ENCODE measurements at regions not wholly inside any gene's neighbourhood (a gene's known extent, or its start where the extent isn't known, plus 50 kb on each side); places are given as distances from the start of the nearest gene placed in this dataset.

DNA sequence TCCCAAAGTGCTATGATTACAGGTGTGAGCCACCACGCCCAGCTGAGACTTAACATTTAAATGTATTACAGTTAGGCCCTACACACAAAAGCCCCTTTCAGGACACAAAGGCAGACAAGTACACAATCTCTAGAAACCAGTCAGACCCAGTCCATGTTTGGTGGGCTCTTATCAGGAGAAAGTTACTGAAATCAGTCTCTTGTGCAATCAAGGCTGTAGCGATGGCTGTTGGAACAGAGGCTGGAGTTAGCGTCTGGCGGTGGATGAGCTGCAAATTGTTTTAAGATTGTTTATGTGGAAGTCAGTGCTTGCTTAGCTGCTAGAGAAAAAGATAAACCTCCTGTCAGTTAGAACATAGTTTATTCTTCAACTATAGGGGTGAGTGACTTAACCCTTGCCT, 89.5 kb upstream of the SNRPN start:
- Mint-ChIP-seq H3K36me3 (peaks cover 2% of the 10 kb centered on the region), H3K4me3 (no peak overlapping the region), H3K4me1 (no peaks in the 10 kb centered on the region), H3K27me3 (no peaks in the 10 kb centered on the region), H3K27ac (no peak overlapping the region), H3K9me3 (no peaks in the 10 kb centered on the region)

DNA sequence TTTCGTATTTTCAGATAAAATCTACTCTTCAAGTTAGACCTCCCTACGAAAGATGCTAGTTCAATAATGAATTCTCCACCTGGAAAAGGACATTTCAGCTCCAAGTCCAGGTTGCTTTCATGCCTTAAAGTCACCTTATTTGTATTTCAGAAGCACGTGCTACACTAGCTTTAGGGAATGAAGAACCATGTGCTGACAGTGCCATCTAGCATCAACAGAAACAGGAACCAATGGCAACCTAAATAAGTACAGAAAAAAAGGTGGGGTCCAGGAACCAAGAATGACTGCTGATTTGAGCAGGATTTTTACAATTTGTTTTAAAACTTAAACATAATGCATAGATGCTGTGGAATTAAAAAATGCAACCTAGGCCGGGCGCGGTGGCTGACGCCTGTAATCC, 77.6 kb upstream of the SNRPN start:
- Mint-ChIP-seq H3K36me3 (peaks cover 3% of the 10 kb centered on the region), H3K27ac (no peak overlapping the region), H3K4me3 (no peak overlapping the region), H3K9me3 (peaks cover 11% of the 10 kb centered on the region), H3K27me3 (no peaks in the 10 kb centered on the region), H3K4me1 (no peaks in the 10 kb centered on the region)

DNA sequence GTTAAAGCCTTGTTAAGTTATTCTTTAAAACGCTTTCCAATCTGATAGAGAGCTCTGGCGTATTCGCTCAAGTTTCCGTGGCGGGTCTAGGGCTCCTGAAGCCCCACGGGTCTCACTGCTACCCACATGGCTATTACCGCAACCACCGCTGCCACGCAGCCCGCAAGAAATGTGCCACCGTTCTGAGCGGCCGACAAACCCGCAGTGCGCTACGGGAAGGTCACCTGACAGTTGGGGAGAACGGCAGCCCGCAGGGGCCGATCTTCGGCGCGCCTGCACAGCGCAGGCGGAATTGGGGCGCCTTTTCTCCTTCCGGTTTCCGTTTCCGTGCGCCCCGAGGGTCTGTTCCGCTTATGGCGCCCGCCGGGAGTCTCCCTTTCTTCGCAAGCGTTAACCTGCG, 76.6 kb upstream of the SNRPN start:
- H3K27ac Mint-ChIP-seq, result no peak overlapping the region
- H3K4me1 Mint-ChIP-seq, result no peaks in the 10 kb centered on the region
- peaks cover 11% of the 10 kb centered on the region for H3K9me3 Mint-ChIP-seq
- H3K36me3 Mint-ChIP-seq, result peaks cover 3% of the 10 kb centered on the region
- H3K27me3 Mint-ChIP-seq, result no peaks in the 10 kb centered on the region
- peak overlapping the region; percentile 63 for H3K4me3 Mint-ChIP-seq

DNA sequence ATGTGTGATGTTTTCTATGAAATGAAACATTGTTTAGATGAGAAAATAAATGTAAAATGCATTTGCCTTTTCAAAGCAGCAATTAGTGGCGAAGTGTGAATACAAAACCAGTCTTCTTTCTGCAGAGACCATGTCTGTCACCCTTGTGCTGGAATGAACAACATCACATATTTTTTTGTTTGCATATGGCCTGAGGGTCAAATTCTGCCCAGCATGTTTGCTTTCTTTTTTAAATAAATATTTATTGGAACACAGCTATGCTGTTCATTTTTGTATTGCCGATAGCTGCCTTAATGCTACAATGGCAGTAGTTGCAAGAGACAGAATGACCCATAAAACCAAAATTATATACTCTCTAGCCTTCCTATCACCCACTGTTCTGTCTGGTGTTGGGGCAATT, 75.3 kb upstream of the SNRPN start:
- H3K4me1 Mint-ChIP-seq, result no peaks in the 10 kb centered on the region
- no peaks in the 10 kb centered on the region for H3K27me3 Mint-ChIP-seq
- H3K36me3 Mint-ChIP-seq, result peaks cover 3% of the 10 kb centered on the region
- H3K27ac Mint-ChIP-seq, result no peak overlapping the region
- H3K9me3 Mint-ChIP-seq, result peaks cover 8% of the 10 kb centered on the region
- no peak overlapping the region for H3K4me3 Mint-ChIP-seq

DNA sequence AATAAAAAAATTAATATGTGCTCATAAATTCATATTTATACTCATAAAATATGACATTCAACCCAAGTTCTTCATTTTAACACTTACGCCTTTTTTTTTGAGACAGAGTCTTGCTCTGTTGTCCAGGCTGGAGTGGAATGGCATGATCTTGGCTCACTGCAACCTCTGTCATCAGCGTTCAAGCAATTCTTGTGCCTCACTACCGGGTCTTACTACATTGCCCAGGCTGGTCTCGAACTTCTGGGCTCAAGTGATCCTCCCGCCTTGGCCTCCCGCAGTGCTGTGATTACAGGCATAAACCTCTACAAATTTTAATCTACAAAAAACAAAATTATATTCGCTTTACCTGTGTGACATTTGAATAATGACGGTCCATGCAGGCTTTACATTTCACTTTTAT, 74.1 kb upstream of the SNRPN start:
- Mint-ChIP-seq H3K27ac (no peak overlapping the region), H3K36me3 (peaks cover 3% of the 10 kb centered on the region), H3K9me3 (peaks cover 5% of the 10 kb centered on the region), H3K4me1 (no peaks in the 10 kb centered on the region), H3K27me3 (no peaks in the 10 kb centered on the region), H3K4me3 (no peak overlapping the region)

DNA sequence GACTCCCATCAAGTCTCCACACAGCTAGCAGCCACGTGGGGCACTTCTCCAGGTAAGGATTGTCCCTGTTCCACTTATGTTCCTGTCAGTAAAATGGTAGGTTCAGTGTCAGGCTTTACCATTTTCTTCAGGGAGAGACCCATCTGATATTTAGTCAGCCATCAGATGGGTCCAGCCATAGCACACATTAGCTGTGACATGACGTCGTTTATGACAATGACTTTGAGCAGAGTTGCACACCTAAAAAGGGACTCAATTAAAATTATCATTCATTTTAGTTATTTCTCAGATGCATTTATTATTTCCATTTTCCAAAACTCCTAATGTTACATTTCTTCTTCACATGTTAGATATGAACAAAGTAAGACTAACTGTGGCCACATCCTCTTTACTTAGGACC, 68.2 kb upstream of the SNRPN start:
- H3K36me3 Mint-ChIP-seq, result peaks cover 2% of the 10 kb centered on the region
- H3K4me3 Mint-ChIP-seq, result no peak overlapping the region
- H3K4me1 Mint-ChIP-seq, result no peaks in the 10 kb centered on the region
- peaks cover 6% of the 10 kb centered on the region for H3K9me3 Mint-ChIP-seq
- no peak overlapping the region for H3K27ac Mint-ChIP-seq
- no peaks in the 10 kb centered on the region for H3K27me3 Mint-ChIP-seq

DNA sequence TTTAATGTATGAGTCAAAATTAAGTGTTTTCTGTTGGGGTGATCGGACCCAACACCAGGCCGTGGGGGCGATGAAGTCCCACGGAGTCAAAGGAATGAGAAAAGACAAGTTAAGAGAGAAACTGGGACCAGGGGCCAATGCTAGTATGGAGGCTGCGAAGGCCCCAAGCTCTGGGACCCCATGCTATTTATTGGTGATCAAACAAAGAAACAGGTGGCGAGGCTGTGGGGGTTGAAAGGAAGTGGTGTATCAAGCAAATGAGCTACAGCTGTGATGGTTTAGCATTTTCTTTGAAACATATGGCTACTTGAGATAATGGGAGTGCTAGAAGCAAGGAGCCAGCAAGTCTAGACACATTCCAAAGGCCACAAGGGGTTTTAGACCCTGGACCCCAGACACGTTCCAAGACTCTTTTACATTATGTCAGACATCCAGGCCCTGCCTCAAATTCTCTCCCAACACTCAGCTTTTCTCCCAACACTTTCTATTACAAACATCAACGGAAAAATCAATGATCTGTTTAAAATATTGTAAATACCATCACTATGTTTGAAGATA, 56.0 kb upstream of the SNRPN start:
- Mint-ChIP-seq H3K27ac (no peak overlapping the region), H3K4me1 (no peaks in the 10 kb centered on the region), H3K27me3 (peaks cover 1% of the 10 kb centered on the region), H3K4me3 (no peak overlapping the region), H3K9me3 (peaks cover 14% of the 10 kb centered on the region), H3K36me3 (peaks cover 4% of the 10 kb centered on the region)

DNA sequence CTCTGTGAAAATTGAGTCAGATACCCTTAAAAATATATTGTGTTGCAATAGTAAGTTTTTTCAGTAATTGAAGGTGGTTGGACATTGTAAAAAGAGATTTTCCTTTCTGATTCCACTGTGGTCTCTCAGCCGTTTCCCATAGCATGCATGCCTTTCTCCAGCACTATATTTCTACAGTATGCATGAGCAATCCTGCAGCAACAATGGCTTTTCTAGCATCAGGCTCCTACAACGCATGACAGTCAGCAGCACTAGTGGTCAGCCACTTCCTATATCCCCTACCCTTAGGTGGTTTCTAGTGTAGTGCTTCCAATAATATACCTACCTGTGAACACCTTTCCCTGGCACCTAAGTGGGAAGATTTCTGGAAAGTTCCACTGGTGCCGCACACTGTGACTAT, 55.4 kb upstream of the SNRPN start:
- H3K4me3 Mint-ChIP-seq, result no peak overlapping the region
- H3K4me1 Mint-ChIP-seq, result no peaks in the 10 kb centered on the region
- no peak overlapping the region for H3K27ac Mint-ChIP-seq
- peaks cover 1% of the 10 kb centered on the region for H3K27me3 Mint-ChIP-seq
- peaks cover 15% of the 10 kb centered on the region for H3K9me3 Mint-ChIP-seq
- peaks cover 4% of the 10 kb centered on the region for H3K36me3 Mint-ChIP-seq

DNA sequence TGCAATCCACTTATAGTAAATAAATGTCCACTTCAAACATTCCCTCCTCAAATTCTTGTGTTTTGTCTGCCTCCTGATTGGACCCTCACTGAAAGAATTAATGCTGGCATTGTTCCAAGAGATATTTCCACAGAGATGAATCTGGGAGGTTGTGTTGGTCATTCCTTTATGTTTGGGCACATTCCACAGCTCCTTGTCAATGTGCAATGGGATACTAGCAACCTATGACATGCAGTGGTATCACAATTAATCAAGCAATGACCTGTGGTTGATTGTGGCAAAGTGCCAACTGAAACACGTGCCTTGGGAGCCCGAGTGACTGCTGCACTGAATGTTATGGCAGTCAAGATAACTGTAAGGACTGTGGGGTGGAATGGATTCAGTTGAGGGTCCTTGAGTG, 55.0 kb upstream of the SNRPN start:
- peaks cover 4% of the 10 kb centered on the region for H3K36me3 Mint-ChIP-seq
- no peak overlapping the region for H3K27ac Mint-ChIP-seq
- peaks cover 15% of the 10 kb centered on the region for H3K9me3 Mint-ChIP-seq
- H3K27me3 Mint-ChIP-seq, result peaks cover 1% of the 10 kb centered on the region
- H3K4me1 Mint-ChIP-seq, result no peaks in the 10 kb centered on the region
- no peak overlapping the region for H3K4me3 Mint-ChIP-seq

DNA sequence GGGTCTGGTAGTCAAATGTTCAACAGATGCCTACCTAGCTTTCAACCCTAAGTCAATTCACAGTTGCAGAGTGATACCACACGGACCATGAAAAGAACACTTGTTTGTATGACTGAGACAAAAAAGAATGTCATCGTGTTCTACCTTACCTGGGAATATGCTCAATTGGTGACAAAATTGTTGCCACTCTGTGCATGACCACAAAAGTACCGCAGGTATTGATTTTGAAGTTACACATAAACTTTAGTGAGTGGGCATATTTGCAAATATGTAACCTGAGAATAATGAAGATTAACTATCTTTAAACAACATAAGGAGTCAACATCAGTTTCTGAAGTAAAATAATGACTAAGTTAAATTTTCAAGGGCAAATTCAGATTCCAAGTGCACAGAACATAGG, 53.4 kb upstream of the SNRPN start:
- H3K4me1 Mint-ChIP-seq, result no peaks in the 10 kb centered on the region
- peaks cover 4% of the 10 kb centered on the region for H3K36me3 Mint-ChIP-seq
- peaks cover 1% of the 10 kb centered on the region for H3K27me3 Mint-ChIP-seq
- peaks cover 15% of the 10 kb centered on the region for H3K9me3 Mint-ChIP-seq
- H3K4me3 Mint-ChIP-seq, result no peak overlapping the region
- H3K27ac Mint-ChIP-seq, result no peak overlapping the region

Data from activated naive CD4-positive, alpha-beta T cell treated with anti-CD3 and anti-CD28 coated beads, Interleukin-2, amount 50 U/mL, for 24 hours (primary cell).